ENCODE measurements at regions not wholly inside any gene's neighbourhood (a gene's known extent, or its start where the extent isn't known, plus 50 kb on each side); places are given as distances from the start of the nearest gene placed in this dataset.

GRCh38 chr2:217289907-217290280 lies 430.0 kb upstream of the TNP1 start:
- no peak for DNase-seq

GRCh38 chr2:217289177-217289906 lies 429.5 kb upstream of the TNP1 start:
- no peak for DNase-seq

- DNase-seq = no peak
Measured at GRCh38 chr2:217288472-217289063, 428.7 kb upstream of the TNP1 start.

- no peak for DNase-seq
Measured at GRCh38 chr2:217286833-217287232, 427.0 kb upstream of the TNP1 start.

GRCh38 chr2:217285926-217286325 lies 426.1 kb upstream of the TNP1 start:
- DNase-seq = no peak

- no peak for DNase-seq
Measured at GRCh38 chr2:217283460-217283859, 423.6 kb upstream of the TNP1 start.

- no peak for DNase-seq
Measured at GRCh38 chr2:217282531-217282930, 422.7 kb upstream of the TNP1 start.

- DNase-seq = no peak
Measured at GRCh38 chr2:217279556-217279955, 419.7 kb upstream of the TNP1 start.

- DNase-seq = no peak
Measured at GRCh38 chr2:217279140-217279539, 419.3 kb upstream of the TNP1 start.

- DNase-seq = no peak
Measured at GRCh38 chr2:217277646-217278398, 418.0 kb upstream of the TNP1 start.

GRCh38 chr2:217276433-217276832 lies 416.6 kb upstream of the TNP1 start:
- no peak for DNase-seq

GRCh38 chr2:217275091-217275490 lies 415.2 kb upstream of the TNP1 start:
- no peak for DNase-seq

GRCh38 chr2:217274578-217274977 lies 414.7 kb upstream of the TNP1 start:
- DNase-seq = no peak

- no peak for DNase-seq
Measured at GRCh38 chr2:217273851-217274250, 414.0 kb upstream of the TNP1 start.

- DNase-seq = no peak
Measured at GRCh38 chr2:217273162-217273561, 413.3 kb upstream of the TNP1 start.

GRCh38 chr2:217271813-217272212 lies 411.9 kb upstream of the TNP1 start:
- DNase-seq = no peak

- no peak for DNase-seq
Measured at GRCh38 chr2:217270485-217271121, 410.7 kb upstream of the TNP1 start.

- DNase-seq = no peak
Measured at GRCh38 chr2:217269701-217270484, 410.0 kb upstream of the TNP1 start.

GRCh38 chr2:217268978-217269377 lies 409.1 kb upstream of the TNP1 start:
- DNase-seq = no peak

GRCh38 chr2:217267758-217268157 lies 407.9 kb upstream of the TNP1 start:
- no peak for DNase-seq

GRCh38 chr2:217263756-217264155 lies 403.9 kb upstream of the TNP1 start:
- DNase-seq = no peak

GRCh38 chr2:217262911-217263310 lies 403.0 kb upstream of the TNP1 start:
- no peak for DNase-seq

- no peak for DNase-seq
Measured at GRCh38 chr2:217261452-217261851, 401.6 kb upstream of the TNP1 start.

Measured in effector CD8-positive, alpha-beta T cell (primary cell).